Tibial artery (tissue), 4 donors: ENCODE measurements at regions not wholly inside any gene's neighbourhood (a gene's known extent, or its start where the extent isn't known, plus 50 kb on each side); places are given as distances from the start of the nearest gene placed in this dataset.

Experiments used
- DNase-seq, 2 donors: peaks; one replicate each; pipeline ENCODE4 v3.0.0-alpha.2; 2019
- H3K27ac ChIP-seq, 2 donors: fragments of 200-600 bp; sonication (generic) in 1 of 2; 1 replicate in 1 of 2; 2 replicates in 1 of 2; pipeline ENCODE4 v1.5.1; 2018 to 2019; ENCODE audit warnings: mild to moderate bottlenecking in 1 of 2
- H3K27me3 ChIP-seq, 2 donors: fragments of 200-600 bp; sonication (generic) in 1 of 2; one replicate each; pipeline versions ENCODE4 v1.5.1 to v1.6.0; 2016 to 2019
- H3K36me3 ChIP-seq, 3 donors: fragments of 200-600 bp; sonication (generic) in 2 of 3; one replicate each; pipeline ENCODE4 v1.5.1; 2016 to 2019; ENCODE audit warnings: mild to moderate bottlenecking in 2 of 3
- H3K4me1 ChIP-seq, 4 donors: fragments of 200-600 bp; sonication (generic) in 2 of 4; 1 replicate in 3 of 4; 2 replicates in 1 of 4; pipeline ENCODE4 v1.5.1; 2016 to 2019
- H3K4me3 ChIP-seq, 2 donors: fragments of 200-600 bp; sonication (generic) in 1 of 2; 1 replicate in 1 of 2; 2 replicates in 1 of 2; pipeline ENCODE4 v1.5.1; 2018 to 2019; ENCODE audit warnings: mild to moderate bottlenecking in 2 of 2
- H3K9me3 ChIP-seq, 3 donors: fragments of 200-600 bp; sonication (generic) in 1 of 3; one replicate each; pipeline ENCODE4 v1.5.1; 2016 to 2019
- intact Hi-C: fragments of 100-400 bp; cut with DNase I; formaldehyde crosslinking; loops from one replicate; pipeline ENCODE4 v1.15.0; 2023; ENCODE audit warnings: low total_unique reads
- TF ChIP-seq, protein P1 (sequence below), 2 experiments: fragments of 200-600 bp in 1 of 2; fragments of 450-650 bp in 1 of 2; IDR thresholded peaks; one replicate each; pipeline ENCODE4 v1.5.1; 2017 to 2019; ENCODE audit warnings: antibody characterized with exemption in 2 of 2, mild to moderate bottlenecking in 1 of 2, moderate library complexity in 1 of 2

DNA sequence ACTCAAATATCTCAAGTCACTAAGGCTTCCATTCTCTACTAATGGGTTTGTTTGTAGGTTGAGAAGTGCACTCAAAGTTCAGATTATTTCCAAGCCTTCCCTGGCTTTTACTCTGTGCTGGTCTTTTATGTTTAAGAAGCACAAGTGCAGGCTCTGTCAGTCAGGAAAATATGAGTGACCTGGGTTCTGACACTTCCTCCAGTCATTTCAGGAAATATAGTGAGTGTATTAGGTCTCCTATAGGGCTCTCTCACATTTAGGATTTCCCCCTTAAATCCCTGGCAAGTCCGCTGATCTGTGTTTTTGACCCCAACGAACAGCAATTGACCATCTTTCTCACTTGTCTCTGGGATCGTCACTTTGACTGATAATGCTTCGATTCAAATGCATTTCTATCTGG is 210.2 kb downstream of the ARPP21 start:
- no peaks in the 10 kb centered on the region for H3K4me1 ChIP-seq
- H3K36me3 ChIP-seq = no peaks in the 10 kb centered on the region
- H3K27me3 ChIP-seq = no peaks in the 10 kb centered on the region
- H3K4me3 ChIP-seq = no peak overlapping the region
- no peaks in the 10 kb centered on the region for H3K9me3 ChIP-seq
- no peak for DNase-seq
- TF ChIP-seq, protein P1, sequence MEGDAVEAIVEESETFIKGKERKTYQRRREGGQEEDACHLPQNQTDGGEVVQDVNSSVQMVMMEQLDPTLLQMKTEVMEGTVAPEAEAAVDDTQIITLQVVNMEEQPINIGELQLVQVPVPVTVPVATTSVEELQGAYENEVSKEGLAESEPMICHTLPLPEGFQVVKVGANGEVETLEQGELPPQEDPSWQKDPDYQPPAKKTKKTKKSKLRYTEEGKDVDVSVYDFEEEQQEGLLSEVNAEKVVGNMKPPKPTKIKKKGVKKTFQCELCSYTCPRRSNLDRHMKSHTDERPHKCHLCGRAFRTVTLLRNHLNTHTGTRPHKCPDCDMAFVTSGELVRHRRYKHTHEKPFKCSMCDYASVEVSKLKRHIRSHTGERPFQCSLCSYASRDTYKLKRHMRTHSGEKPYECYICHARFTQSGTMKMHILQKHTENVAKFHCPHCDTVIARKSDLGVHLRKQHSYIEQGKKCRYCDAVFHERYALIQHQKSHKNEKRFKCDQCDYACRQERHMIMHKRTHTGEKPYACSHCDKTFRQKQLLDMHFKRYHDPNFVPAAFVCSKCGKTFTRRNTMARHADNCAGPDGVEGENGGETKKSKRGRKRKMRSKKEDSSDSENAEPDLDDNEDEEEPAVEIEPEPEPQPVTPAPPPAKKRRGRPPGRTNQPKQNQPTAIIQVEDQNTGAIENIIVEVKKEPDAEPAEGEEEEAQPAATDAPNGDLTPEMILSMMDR (IDR thresholded peaks at IDR 0.05) = no peak
- intact Hi-C loops = no loop called here
- H3K27ac ChIP-seq = no peak overlapping the region

GRCh38 chr3:35849963-35850362 is 210.6 kb downstream of the ARPP21 start:
- intact Hi-C loops = no loop called here

DNA sequence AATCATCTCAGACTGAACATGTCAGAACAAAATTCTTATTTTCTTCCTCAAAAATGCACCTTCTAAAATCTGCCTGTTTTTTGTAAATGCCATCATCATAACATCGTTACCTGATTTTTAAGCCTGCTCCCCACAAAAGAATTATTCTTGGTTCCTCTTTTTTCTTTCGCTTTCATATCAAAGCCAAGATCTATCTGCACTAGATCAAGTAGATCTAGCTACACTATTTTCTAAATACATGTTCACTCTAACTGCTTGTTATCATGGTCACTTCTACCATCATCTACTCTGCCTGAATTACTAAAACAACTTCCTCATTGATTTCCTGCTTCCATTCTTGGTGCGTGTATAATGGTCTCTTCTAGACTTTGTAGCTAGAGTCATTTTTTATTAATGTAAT is 217.7 kb downstream of the ARPP21 start:
- Histone ChIP-seq H3K27ac (no peak overlapping the region), H3K27me3 (no peaks in the 10 kb centered on the region), H3K36me3 (no peaks in the 10 kb centered on the region), H3K9me3 (no peaks in the 10 kb centered on the region), H3K4me1 (peaks cover 0 to 22% (median 5%) of the 10 kb centered on the region in 4 donors), H3K4me3 (no peak overlapping the region)
- DNase-seq = no peak
- TF ChIP-seq, protein P1 (IDR thresholded peaks at IDR 0.05) = no peak
- intact Hi-C loops = no loop called here

More at GRCh38 chr3:35849963-35850362, 210.6 kb downstream of the ARPP21 start:
- Histone ChIP-seq H3K27me3 (no peaks in the 10 kb centered on the region), H3K36me3 (no peaks in the 10 kb centered on the region), H3K4me1 (no peaks in the 10 kb centered on the region), H3K4me3 (no peak overlapping the region), H3K9me3 (no peaks in the 10 kb centered on the region), H3K27ac (no peak overlapping the region)
- DNase-seq = no peak
- TF ChIP-seq, protein P1 (IDR thresholded peaks at IDR 0.05) = no peak

DNA sequence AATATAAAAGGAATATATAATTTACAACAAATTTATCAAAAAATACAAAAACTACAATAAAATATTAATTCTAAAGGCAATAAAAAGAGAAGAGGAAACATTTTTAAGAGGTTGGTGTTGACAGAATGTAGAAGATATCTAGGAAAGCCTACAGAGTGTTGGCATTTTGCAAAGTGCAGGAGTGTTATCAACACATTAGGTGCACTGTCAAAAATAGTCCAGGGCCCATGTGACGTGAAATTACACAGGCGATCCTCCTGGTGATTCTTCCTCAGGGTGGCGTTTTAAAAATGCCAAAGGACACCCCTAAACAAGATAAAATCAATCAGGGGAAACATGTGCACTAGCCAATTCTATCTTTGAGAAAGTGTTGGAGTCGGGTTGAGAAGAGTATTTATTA is 222.7 kb downstream of the ARPP21 start:
- H3K27ac ChIP-seq = no peak overlapping the region
- H3K9me3 ChIP-seq = no peaks in the 10 kb centered on the region
- H3K36me3 ChIP-seq = no peaks in the 10 kb centered on the region
- H3K27me3 ChIP-seq = no peaks in the 10 kb centered on the region
- intact Hi-C loops = no loop called here
- H3K4me1 ChIP-seq = peaks cover 0 to 22% (median 5%) of the 10 kb centered on the region in 4 donors
- TF ChIP-seq, protein P1 (IDR thresholded peaks at IDR 0.05) = no peak
- DNase-seq = no peak
- H3K4me3 ChIP-seq = no peak overlapping the region

- peaks cover 0 to 3% (median 0%) of the 10 kb centered on the region in 4 donors for H3K4me1 ChIP-seq
- no peaks in the 10 kb centered on the region for H3K36me3 ChIP-seq
- H3K27ac ChIP-seq = no peak overlapping the region
- no peak for DNase-seq
- TF ChIP-seq, protein P1 (IDR thresholded peaks at IDR 0.05) = no peak
- no peaks in the 10 kb centered on the region for H3K9me3 ChIP-seq
- no peaks in the 10 kb centered on the region for H3K27me3 ChIP-seq
- intact Hi-C loops = no loop called here
- no peak overlapping the region for H3K4me3 ChIP-seq
Observed at GRCh38 chr3:35864871-35865270, 225.5 kb downstream of the ARPP21 start.

DNA sequence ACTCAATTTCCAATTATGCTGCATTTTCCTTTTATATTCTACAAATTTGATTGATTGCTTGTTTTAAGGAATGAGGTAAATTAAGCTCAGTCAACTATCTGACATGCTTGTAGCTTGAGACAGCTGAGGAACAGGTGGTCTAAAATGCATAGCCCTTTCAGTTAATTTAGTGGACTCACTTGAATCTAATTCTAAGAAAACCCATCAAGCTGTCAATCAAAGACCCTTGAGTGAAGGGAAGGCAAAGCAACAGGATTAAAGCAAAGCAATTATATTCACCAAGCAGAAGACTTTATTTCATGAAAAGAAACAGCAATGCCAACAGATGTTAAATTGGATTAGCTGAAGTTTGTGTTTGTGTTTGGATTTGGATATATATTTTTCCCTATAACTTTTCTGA is 228.5 kb downstream of the ARPP21 start:
- DNase-seq = no peak
- H3K36me3 ChIP-seq = no peaks in the 10 kb centered on the region
- H3K9me3 ChIP-seq = no peaks in the 10 kb centered on the region
- intact Hi-C loops = no loop called here
- H3K27me3 ChIP-seq = no peaks in the 10 kb centered on the region
- no peaks in the 10 kb centered on the region for H3K4me1 ChIP-seq
- H3K27ac ChIP-seq = no peak overlapping the region
- TF ChIP-seq, protein P1 (IDR thresholded peaks at IDR 0.05) = no peak
- no peak overlapping the region for H3K4me3 ChIP-seq
